Neural cell (in vitro differentiated cells): ENCODE measurements at regions not wholly inside any gene's neighbourhood (a gene's known extent, or its start where the extent isn't known, plus 50 kb on each side); places are given as distances from the start of the nearest gene placed in this dataset.
"Not testable (repeated sequence)": the region's sequence is repeated elsewhere in the genome, so short reads cannot be mapped to it uniquely, and the experiment has no call there.

ENCODE experiments used
- H2AFZ ChIP-seq: fragments of 200-600, 300-800 bp; sonication (generic), shearing (Covaris generic); 2 replicates; pipeline ENCODE4 v1.6.0; 2014; ENCODE audit warnings: low read depth, mild to moderate bottlenecking, antibody characterized with exemption, low read length, moderate library complexity
- H3F3A ChIP-seq: fragments of 200-600 bp; shearing (Covaris generic); 2 replicates; pipeline ENCODE4 v1.6.1; 2016; ENCODE audit warnings: mild to moderate bottlenecking, moderate library complexity, mixed read lengths, antibody characterized with exemption, low read length; ENCODE audit not compliant: insufficient read depth, poor library complexity, severe bottlenecking
- H3K27ac ChIP-seq: fragments of 200-600, 300-800 bp; sonication (generic), shearing (Covaris generic); 2 replicates; pipeline ENCODE4 v1.5.1; 2014; ENCODE audit warnings: mild to moderate bottlenecking, low read length, moderate library complexity
- H3K27me3 ChIP-seq: fragments of 300-800, 200-600 bp; sonication (generic), shearing (Covaris generic); 2 replicates; pipeline ENCODE4 v1.6.0; 2014; ENCODE audit warnings: mild to moderate bottlenecking, low read depth, low read length, moderate library complexity; ENCODE audit not compliant: insufficient read depth
- H3K36me3 ChIP-seq: fragments of 300-800, 200-600 bp; sonication (generic), shearing (Covaris generic); 2 replicates; pipeline ENCODE4 v1.5.1; 2014; ENCODE audit warnings: mild to moderate bottlenecking, antibody characterized with exemption, low read length, moderate library complexity; ENCODE audit not compliant: insufficient read depth
- H3K4me2 ChIP-seq: fragments of 300-800, 200-600 bp; sonication (generic), shearing (Covaris generic); 2 replicates; pipeline ENCODE4 v1.6.0; 2014; ENCODE audit warnings: mild to moderate bottlenecking, low read length
- H3K4me3 ChIP-seq: fragments of 300-800, 200-600 bp; sonication (generic), shearing (Covaris generic); 2 replicates; pipeline ENCODE4 v1.5.1; 2014; ENCODE audit warnings: mild to moderate bottlenecking, low read length, moderate library complexity
- H3K79me2 ChIP-seq: fragments of 200-600 bp; shearing (Covaris generic); replicated peaks from 2 replicates; pipeline ENCODE4 v1.6.0; 2014; ENCODE audit warnings: mild to moderate bottlenecking, low read length, moderate library complexity; ENCODE audit not compliant: insufficient read depth
- H3K9ac ChIP-seq: fragments of 300-800, 200-600 bp; sonication (generic), shearing (Covaris generic); 2 replicates; pipeline ENCODE4 v1.6.1; 2016; ENCODE audit warnings: mild to moderate bottlenecking, low read length, mixed read lengths
- H3K9me2 ChIP-seq: fragments of 200-600 bp; shearing (Covaris generic); 2 replicates; pipeline ENCODE4 v1.6.1; 2016; ENCODE audit warnings: mild to moderate bottlenecking, low read length, mixed read lengths; ENCODE audit not compliant: insufficient read depth
- H3K9me3 ChIP-seq: fragments of 200-600, 300-800 bp; sonication (generic), shearing (Covaris generic); 2 replicates; pipeline ENCODE4 v1.6.1; 2016; ENCODE audit warnings: mild to moderate bottlenecking, mixed run types, low read length, moderate library complexity, mixed read lengths
- H4K20me1 ChIP-seq: fragments of 200-600 bp; shearing (Covaris generic); 2 replicates; pipeline ENCODE4 v1.6.1; 2016; ENCODE audit warnings: mild to moderate bottlenecking, mixed run types; ENCODE audit not compliant: insufficient read depth
- EP300 ChIP-seq: fragments of 450-650 bp; conservative IDR thresholded peaks from 2 replicates; pipeline ENCODE4 v1.6.1; 2014; ENCODE audit warnings: antibody characterized with exemption, mild to moderate bottlenecking, moderate library complexity; ENCODE audit not compliant: poor library complexity, severe bottlenecking
- EZH2 ChIP-seq: fragments of 200-600, 300-800 bp; shearing (Covaris generic), sonication (generic); IDR thresholded peaks from 2 replicates; pipeline ENCODE4 v1.6.1; 2014; ENCODE audit warnings: antibody characterized with exemption, low read length, borderline replicate concordance, mild to moderate bottlenecking; ENCODE audit not compliant: insufficient read depth, poor library complexity, severe bottlenecking
- MXI1 ChIP-seq: fragments of 450-650 bp; conservative IDR thresholded peaks from 2 replicates; pipeline ENCODE4 v1.6.1; 2014; ENCODE audit warnings: antibody characterized with exemption, mild to moderate bottlenecking; ENCODE audit not compliant: poor library complexity, severe bottlenecking
- POLR2AphosphoS5 ChIP-seq: IDR thresholded peaks from 2 replicates; pipeline ENCODE4 v1.6.1; 2012
- RAD21 ChIP-seq: fragments of 450-650 bp; conservative IDR thresholded peaks from 2 replicates; pipeline ENCODE4 v1.6.1; 2014; ENCODE audit warnings: antibody characterized with exemption, mild to moderate bottlenecking, moderate library complexity
- SMC3 ChIP-seq: fragments of 450-650 bp; conservative IDR thresholded peaks from 2 replicates; pipeline ENCODE4 v1.6.1; 2014; ENCODE audit warnings: antibody characterized with exemption, mild to moderate bottlenecking, moderate library complexity; ENCODE audit not compliant: poor library complexity
- TAF1 ChIP-seq: IDR thresholded peaks from 2 replicates; pipeline ENCODE4 v1.6.1; 2012; ENCODE audit warnings: low read depth
- TF ChIP-seq, protein P1 (sequence below): IDR thresholded peaks from 2 replicates; pipeline ENCODE4 v1.6.1; 2012; ENCODE audit warnings: borderline replicate concordance
- TF ChIP-seq, protein P2 (sequence below): fragments of 450-650 bp; IDR thresholded peaks from 2 replicates; pipeline ENCODE4 v1.5.1; 2014; ENCODE audit warnings: antibody characterized with exemption, mild to moderate bottlenecking, moderate library complexity; ENCODE audit not compliant: poor library complexity, severe bottlenecking

- H3K4me3 ChIP-seq: no peak overlapping the region
- H3K4me2 ChIP-seq: no peak overlapping the region
- H3F3A ChIP-seq: no peaks in the 10 kb centered on the region
- H2AFZ ChIP-seq: no peak overlapping the region
- no peak overlapping the region for H3K9ac ChIP-seq
- no peaks in the 10 kb centered on the region for H4K20me1 ChIP-seq
- no peaks in the 10 kb centered on the region for H3K36me3 ChIP-seq
- H3K27ac ChIP-seq: no peak overlapping the region
- H3K9me2 ChIP-seq: no peaks in the 10 kb centered on the region
- H3K27me3 ChIP-seq: no peaks in the 10 kb centered on the region
- H3K79me2 ChIP-seq: no peaks in the 10 kb centered on the region
- TF ChIP-seq MXI1 (no peak), TAF1 (no peak), EP300 (no peak), RAD21 (no peak), POLR2AphosphoS5 (no peak), EZH2 (no peak), SMC3 (no peak)
- TF ChIP-seq, protein P1, sequence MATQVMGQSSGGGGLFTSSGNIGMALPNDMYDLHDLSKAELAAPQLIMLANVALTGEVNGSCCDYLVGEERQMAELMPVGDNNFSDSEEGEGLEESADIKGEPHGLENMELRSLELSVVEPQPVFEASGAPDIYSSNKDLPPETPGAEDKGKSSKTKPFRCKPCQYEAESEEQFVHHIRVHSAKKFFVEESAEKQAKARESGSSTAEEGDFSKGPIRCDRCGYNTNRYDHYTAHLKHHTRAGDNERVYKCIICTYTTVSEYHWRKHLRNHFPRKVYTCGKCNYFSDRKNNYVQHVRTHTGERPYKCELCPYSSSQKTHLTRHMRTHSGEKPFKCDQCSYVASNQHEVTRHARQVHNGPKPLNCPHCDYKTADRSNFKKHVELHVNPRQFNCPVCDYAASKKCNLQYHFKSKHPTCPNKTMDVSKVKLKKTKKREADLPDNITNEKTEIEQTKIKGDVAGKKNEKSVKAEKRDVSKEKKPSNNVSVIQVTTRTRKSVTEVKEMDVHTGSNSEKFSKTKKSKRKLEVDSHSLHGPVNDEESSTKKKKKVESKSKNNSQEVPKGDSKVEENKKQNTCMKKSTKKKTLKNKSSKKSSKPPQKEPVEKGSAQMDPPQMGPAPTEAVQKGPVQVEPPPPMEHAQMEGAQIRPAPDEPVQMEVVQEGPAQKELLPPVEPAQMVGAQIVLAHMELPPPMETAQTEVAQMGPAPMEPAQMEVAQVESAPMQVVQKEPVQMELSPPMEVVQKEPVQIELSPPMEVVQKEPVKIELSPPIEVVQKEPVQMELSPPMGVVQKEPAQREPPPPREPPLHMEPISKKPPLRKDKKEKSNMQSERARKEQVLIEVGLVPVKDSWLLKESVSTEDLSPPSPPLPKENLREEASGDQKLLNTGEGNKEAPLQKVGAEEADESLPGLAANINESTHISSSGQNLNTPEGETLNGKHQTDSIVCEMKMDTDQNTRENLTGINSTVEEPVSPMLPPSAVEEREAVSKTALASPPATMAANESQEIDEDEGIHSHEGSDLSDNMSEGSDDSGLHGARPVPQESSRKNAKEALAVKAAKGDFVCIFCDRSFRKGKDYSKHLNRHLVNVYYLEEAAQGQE: no peak
- TF ChIP-seq, protein P2, sequence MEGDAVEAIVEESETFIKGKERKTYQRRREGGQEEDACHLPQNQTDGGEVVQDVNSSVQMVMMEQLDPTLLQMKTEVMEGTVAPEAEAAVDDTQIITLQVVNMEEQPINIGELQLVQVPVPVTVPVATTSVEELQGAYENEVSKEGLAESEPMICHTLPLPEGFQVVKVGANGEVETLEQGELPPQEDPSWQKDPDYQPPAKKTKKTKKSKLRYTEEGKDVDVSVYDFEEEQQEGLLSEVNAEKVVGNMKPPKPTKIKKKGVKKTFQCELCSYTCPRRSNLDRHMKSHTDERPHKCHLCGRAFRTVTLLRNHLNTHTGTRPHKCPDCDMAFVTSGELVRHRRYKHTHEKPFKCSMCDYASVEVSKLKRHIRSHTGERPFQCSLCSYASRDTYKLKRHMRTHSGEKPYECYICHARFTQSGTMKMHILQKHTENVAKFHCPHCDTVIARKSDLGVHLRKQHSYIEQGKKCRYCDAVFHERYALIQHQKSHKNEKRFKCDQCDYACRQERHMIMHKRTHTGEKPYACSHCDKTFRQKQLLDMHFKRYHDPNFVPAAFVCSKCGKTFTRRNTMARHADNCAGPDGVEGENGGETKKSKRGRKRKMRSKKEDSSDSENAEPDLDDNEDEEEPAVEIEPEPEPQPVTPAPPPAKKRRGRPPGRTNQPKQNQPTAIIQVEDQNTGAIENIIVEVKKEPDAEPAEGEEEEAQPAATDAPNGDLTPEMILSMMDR: no peak
- H3K9me3 ChIP-seq: no peaks in the 10 kb centered on the region
Measured at GRCh38 chr11:79501707-79502106, 60.9 kb upstream of the TENM4 start.

DNA sequence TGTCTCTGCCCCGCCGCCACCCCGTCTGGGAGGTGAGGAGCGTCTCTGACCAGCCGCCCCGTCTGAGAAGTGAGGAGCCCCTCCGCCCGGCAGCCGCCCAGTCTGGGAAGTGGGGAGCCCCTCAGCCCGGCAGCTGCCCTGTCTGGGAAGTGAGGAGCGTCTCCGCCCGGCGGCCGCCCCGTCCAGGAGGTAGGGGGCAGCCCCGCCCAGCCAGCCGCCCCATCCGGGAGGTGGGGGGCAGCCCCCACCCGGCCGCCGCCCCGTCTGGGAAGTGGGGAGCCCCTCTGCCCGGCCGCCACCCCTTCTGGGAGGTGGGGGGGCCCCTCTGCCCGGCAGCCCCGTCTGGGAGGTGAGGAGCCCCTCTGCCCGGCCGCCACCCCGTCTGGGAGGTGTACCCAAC, 59.1 kb upstream of the TENM4 start:
- not testable (repeated sequence) for H3F3A ChIP-seq, H3K4me3 ChIP-seq, H3K4me2 ChIP-seq, H4K20me1 ChIP-seq, H3K27me3 ChIP-seq, H3K27ac ChIP-seq, H3K79me2 ChIP-seq, H3K9me2 ChIP-seq, H3K36me3 ChIP-seq, H3K9ac ChIP-seq, H2AFZ ChIP-seq, H3K9me3 ChIP-seq

DNA sequence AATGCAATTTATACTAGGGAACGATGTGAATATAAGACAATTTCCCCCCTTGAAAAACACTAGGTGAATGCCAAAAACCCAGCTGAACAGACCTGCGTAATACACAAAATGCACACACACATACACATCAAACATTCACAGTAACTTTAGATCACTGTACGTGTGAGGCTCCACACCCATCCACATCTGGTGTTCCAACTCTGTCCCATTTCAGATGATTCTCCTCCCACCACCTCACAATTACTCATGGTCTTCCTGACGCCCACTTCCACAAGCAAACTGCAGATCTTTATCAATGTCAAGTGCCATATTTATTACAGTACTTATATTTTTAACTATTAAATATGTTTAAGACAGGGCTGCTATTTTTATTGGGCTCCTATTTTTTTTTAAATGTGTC, 57.8 kb upstream of the TENM4 start:
- H3K27me3 ChIP-seq: no peaks in the 10 kb centered on the region
- H3K9me2 ChIP-seq: no peaks in the 10 kb centered on the region
- H3K4me2 ChIP-seq: no peak overlapping the region
- no peak overlapping the region for H2AFZ ChIP-seq
- no peak overlapping the region for H3K4me3 ChIP-seq
- H3K36me3 ChIP-seq: no peaks in the 10 kb centered on the region
- no peak overlapping the region for H3K27ac ChIP-seq
- no peaks in the 10 kb centered on the region for H4K20me1 ChIP-seq
- no peaks in the 10 kb centered on the region for H3K9me3 ChIP-seq
- no peak for TF ChIP-seq SMC3
- TF ChIP-seq EP300: no peak
- TF ChIP-seq, protein P2: no peak
- no peak for TF ChIP-seq EZH2
- no peak for TF ChIP-seq TAF1
- TF ChIP-seq, protein P1: no peak
- no peak for TF ChIP-seq RAD21
- TF ChIP-seq MXI1: no peak
- TF ChIP-seq POLR2AphosphoS5: no peak
- H3F3A ChIP-seq: no peaks in the 10 kb centered on the region
- no peaks in the 10 kb centered on the region for H3K79me2 ChIP-seq
- no peak overlapping the region for H3K9ac ChIP-seq
